ENCODE measurements at regions not wholly inside any gene's neighbourhood (a gene's known extent, or its start where the extent isn't known, plus 50 kb on each side); places are given as distances from the start of the nearest gene placed in this dataset.

GRCh38 chr6:112485827-112486212 lies 138.7 kb downstream of the RFPL4B start:
- TF ChIP-seq CTCF (IDR thresholded peaks at IDR 0.05; ENCODE audit: insufficient read depth, low read length) = no peak
- TF ChIP-seq POLR2AphosphoS5 (IDR thresholded peaks at IDR 0.05; ENCODE audit: low read depth) = no peak
- TF ChIP-seq GABPA (IDR thresholded peaks at IDR 0.05; ENCODE audit: low read depth) = no peak
- no peak for TF ChIP-seq REST (IDR thresholded peaks at IDR 0.05; ENCODE audit: insufficient replicate concordance, low read depth)
- no peak for TF ChIP-seq SPI1 (IDR thresholded peaks at IDR 0.05; ENCODE audit: borderline replicate concordance, low read depth)
